ENCODE measurements at regions not wholly inside any gene's neighbourhood (a gene's known extent, or its start where the extent isn't known, plus 50 kb on each side); places are given as distances from the start of the nearest gene placed in this dataset.

DNA sequence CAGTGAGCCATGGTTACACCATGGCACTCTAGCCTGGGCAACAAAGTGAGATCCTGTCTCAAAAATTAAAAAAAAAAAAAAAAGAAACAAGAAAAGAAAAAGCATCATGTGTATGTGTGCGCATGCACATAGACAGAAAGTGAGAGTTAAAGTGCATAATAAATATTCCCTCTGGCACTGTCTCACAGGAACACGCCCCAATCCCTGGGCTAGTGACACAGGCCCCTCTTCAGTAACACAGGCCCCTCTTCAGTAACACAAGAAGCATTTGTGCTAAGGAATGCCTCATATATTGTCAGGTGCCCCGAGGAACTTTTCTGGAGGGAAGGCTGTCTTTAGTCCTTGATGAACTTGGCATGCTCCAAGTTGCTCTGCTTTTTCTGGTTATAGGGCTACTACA, 57.5 kb downstream of the RPL27A start:
- no peak for DNase-seq (ENCODE audit: low read depth)

DNA sequence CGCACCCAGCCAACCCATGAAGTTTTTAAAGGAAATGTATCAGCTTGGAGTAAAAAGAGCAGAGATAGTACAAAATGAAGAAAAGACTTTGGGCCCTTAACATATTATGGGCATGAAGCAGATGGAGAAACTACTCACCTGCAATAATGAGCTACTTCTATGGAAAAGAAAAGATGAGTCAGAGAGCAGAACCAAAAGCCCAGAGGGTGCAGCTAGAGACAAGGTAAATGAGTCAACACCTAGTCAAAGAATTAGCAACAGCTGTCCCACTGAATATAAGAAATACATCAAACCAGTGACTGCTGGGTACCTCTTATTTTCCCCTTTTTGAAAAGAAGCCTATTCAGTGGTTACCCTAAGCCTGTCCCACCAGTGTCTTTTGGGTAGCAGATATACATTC, 61.8 kb downstream of the RPL27A start:
- DNase-seq (ENCODE audit: low read depth) = no peak

DNA sequence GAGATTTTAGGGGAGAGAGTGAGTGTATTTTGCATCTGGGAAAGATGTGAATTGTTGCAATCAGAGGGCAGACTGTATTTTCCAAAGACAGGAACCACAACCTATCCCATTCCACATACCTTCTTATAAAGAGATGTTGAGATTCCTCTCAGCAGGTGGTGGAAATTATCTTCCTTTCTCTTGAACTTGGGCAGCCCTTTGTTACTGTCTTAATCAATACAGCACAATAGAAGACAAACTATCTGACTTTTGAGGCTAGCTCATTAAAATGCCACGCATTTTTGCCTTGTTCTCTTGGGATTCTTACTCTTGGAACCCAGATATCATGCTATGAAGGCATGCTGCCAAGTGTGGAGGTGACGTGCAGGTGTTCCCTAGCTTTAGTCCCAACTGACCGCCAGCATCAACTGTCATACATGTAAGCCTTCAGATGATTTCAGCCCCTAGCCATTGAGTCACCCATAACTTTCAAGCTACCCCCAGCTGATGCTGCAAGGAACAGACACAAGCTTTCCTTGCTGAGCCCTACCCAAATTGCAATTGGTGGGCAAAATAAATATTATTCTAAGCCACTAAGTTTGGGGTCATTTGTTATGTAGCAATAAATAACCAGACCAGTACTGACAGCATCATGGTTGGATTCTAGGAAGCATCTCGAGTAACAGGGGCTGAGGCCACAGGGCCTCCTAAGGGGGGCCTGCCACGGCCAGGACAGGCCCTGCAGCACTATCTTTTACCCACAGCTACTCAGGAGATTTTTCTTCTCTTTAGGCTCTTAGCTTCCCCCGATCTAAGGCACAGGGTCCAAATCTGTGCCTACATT, 63.0 kb downstream of the RPL27A start:
- DNase-seq (ENCODE audit: low read depth) = no peak

DNA sequence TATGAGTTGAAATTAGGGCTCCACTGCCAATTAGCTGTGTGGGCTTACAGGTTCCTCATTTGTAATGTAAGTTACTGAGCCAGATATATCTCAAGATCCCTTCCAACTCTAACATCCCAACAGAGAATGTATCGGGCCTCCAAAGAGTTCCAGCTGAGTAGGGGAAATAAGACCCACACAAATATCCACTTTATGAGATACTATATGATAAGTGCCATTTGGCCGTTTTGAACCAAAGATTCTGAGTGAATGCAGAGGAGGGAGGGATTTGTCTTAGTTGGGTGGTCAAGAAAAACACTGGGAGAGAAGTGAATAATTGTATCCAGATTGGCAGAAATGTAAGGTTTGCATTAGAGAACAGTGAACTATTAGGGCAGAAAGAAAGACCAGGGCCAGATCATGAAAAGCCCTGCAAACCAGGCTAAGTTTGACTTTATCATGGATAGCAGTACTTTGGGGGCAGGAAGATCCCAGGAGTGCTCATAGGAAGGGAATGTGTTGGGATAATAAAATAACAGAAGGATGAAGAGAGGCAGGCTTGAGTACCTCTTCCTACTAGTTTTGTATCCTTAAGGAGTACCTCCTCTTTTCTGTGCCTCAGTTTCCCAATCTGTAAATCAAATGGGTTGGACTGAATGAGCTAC, 63.9 kb downstream of the RPL27A start:
- DNase-seq (ENCODE audit: low read depth) = no peak

DNA sequence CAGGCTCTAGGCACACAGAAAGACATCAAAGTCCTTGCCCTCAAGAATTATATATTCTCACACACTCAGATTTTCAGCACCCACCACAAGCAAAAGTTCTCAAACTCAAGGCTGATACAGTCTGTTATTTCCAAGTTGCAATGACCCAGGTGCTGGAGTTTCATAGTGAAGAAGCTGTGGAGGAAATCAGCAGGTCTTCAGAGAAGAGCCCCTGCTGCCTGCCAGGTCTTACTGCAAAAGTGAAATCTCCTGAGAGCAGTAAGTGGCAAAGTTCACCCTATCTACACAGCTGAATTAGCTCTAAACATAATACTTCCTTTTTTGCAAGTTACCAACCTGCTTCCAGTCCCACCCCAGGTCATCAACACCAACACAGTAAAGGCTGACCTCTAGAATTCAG, 64.6 kb downstream of the RPL27A start:
- no peak for DNase-seq (ENCODE audit: low read depth)

GRCh38 chr11:8748317-8748716, 65.7 kb downstream of the RPL27A start:
- no peak for DNase-seq (ENCODE audit: low read depth)

DNA sequence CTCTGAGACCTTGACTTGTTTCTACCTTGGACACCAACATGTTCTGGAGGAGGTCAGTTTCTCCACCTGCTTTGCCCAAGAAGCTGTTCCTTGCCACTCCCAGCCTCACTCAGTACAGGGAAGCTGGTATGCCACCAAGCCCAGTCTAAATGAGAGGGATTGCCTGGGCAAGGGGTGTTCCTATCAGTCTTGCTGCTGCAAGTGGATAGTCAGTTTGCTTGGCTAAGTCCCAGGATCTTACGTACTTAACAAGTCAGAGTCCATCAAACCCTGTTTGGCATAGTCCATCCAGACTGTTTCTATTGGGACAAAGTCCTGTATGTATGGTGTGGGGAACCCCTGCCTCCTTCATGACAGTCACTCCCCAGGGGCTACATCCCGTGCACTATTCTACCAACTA, 66.6 kb downstream of the RPL27A start:
- no peak for DNase-seq (ENCODE audit: low read depth)

- DNase-seq (ENCODE audit: low read depth) = no peak
Measured at GRCh38 chr11:8754241-8754640, 71.6 kb downstream of the RPL27A start.

DNA sequence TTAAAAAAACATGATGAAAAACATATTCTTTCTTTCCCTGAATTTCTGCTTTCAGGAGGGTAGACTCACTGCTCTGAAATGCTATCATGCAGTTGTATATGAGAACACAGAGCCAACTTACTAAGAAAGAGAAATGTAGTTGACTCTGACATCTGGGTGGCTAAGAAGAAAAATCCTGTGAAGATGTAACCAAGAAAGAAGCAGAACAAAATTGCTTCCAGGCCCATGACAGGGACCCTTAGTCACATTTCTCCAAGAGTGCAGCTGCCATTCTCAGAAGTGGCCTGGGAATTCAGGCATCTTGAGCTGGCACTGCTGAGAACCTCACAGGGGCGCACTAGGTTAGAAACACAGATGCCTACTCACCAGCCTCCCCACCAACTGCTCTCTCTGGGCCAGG, 73.6 kb downstream of the RPL27A start:
- DNase-seq (ENCODE audit: low read depth) = no peak

DNA sequence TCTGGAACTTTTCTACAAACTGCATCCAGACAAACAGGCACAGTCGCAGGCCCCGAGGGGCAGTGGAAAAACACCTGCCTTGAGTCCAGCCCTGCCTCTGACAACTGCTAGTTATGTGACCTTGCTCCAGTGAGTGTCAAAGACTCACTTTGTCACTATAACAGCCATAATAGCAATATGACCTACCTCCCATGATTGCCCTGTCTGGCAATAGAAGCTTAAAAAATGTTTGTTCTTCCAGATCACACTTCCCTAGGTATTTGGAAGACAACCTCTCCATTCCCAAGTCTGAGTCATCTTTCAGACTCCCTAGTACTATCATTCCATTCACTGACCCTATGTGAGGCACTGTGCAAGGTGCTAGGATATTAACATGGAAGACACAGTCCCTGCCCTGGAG, 74.5 kb downstream of the RPL27A start:
- no peak for DNase-seq (ENCODE audit: low read depth)

DNA sequence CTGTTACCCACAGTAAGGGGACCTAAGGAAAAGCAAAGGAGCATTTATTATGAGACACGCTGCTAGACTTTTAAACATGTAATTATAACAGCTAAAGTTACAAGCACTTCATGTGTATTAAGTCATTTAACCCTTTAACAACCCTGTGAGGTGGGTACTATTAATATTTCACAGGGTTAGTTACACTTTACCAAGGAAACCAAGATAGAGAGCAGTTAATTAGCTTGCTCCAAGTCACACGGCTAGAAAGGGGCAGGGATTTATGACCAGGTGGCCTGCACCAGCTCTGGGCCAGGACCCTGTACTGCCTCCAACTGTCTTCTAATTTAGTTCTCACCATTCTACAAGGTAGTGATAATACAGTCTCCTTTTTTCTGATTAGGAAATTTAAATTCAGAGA, 74.9 kb downstream of the RPL27A start:
- DNase-seq (ENCODE audit: low read depth) = no peak

DNA sequence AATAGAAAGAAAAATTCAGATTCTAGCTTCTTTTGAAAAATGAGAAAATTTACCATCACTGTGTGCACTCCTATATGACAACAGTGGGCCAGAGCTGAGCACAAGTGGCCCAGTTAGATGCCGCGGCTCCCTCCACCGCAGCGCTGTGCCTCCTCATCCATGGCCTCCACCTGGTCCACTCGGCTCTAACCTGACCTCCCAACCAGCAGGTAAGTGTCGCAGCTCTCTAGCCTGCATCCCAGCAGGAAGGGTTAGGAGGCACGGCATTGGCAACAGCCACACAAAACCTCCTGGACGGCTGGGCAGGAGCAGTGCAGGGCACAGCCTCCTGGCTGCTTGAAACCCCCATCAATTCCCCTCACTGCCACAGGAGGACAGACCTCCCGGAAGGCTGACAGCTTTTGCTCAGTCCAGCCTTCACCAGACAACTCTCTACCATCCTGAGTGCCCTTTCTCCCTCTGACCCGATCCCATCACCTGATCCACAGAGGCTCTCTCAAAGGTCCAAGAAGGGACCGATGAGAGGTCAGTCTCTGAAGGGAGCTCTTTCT, 76.1 kb downstream of the RPL27A start:
- no peak for DNase-seq (ENCODE audit: low read depth)

DNA sequence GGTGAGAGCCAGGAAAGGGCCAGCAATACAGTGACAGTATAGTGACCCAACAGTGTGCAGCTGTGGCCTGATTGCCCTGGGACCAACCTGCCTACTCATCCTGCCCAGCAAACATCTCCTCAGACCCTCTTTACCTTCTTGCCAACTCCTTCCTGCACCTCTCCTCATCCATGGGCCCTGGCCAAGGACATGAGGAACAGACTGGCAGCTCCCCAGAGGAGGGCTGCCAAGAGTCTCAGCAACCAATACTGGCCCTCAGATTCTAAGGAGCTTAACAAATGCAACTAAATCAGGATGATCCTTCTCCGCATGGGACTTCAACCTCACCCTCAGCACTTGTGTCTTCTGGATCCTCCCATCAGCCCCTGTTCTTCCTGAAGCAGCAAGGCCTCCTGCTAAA, 77.0 kb downstream of the RPL27A start:
- no peak for DNase-seq (ENCODE audit: low read depth)

DNA sequence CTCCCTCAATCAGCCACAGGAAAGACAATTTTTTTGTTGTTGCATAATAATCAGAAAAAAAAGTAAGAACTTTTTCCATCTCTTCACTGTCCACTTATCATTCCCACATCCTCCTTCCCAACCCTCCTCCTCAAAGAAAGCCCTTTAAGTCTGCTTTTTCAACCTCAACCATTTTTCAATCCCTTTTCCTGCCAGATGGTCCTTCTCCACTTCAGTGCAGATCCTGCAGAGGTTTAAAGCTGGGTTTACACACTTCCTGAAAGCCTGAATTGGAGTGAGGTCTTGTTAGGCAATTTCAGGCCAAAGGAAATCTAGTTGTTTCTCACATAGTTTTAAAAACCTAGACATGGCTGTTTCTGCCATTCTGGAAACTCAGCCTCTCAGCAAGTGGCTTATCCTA, 78.3 kb downstream of the RPL27A start:
- no peak for DNase-seq (ENCODE audit: low read depth)

GRCh38 chr11:8763070-8763685, 80.6 kb downstream of the RPL27A start:
- DNase-seq (ENCODE audit: low read depth) = no peak

DNA sequence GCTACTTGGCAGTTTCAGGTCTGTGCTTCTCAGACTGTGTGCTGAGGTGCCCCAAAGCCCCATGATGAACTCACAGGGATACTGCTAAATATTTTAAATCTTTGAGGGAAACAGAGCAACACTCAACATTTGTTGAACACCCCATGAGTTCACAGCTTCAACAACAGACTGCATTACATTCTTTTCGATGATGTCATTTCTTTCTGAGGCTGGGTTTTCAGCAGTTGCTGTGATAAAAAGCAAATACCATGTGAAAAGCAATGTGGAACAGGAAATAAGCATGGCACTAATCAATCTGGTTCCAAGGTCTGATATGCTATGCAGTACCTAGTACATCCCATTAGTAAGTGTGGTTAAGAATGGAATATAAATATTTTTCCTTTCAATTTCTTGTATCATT, 82.7 kb downstream of the RPL27A start:
- no peak for DNase-seq (ENCODE audit: low read depth)

DNA sequence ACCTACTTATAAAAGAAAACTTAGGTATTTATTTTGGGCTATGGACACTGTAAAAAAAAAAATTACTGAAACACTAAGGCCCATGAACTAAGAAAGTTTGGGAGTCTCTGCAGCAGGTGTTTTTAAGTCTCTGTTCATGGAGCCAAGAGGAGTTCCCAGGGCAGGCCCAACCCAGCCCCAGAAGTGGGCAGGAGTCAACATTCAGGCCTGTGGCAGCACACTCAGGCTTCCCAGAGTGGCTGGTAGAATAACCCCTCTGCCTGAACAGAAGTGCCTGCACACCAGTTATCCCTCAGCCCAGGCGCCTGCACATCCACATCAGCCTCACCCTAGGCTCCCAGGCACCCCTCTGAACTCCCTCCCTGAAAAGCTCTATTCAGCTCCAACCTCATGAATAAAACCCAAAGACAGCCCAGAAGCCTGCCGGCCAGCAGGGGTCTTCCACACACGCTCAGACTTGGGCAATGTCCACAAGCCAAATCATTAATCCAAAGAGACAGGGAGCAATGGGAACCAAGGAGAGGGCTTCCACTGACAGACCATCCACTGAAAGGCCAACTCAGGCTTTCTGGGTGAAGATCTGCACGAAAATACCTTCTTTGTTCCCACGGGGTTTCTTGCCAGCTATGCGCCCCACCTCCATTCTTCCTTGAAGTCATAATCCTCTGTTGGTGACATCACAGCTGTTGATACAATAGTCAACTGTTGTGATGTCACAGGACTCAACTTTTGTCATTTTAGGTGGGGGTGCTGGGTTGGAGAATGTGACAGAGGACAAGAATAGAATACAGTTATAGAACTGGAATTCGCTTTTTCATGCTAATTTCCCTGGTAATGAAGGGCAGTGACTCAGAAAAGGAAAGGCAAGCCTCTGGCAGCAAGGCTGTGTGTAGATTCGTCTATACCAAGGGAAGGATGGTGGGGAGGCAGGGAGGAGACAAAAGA, 83.7 kb downstream of the RPL27A start:
- no peak for DNase-seq (ENCODE audit: low read depth)

DNA sequence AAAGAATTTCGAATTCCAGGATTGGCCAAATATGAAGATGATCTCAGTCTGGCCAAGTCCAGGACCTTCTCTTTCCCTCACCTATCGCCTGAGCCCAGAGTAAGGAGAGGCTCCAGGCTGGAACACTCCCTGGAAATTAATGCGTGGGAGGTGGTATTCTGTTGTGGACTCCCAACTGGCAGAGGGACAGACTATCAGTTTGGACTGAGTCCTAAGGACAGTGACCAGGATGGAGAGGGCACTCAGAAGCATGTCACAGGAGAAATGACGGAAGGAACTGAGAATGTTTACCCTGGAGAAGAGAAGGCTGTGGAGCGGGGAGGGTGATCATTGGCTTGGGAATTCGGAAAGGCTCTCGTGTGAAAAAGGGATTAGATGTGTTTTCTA, 84.4 kb downstream of the RPL27A start:
- DNase-seq (ENCODE audit: low read depth) = no peak

DNA sequence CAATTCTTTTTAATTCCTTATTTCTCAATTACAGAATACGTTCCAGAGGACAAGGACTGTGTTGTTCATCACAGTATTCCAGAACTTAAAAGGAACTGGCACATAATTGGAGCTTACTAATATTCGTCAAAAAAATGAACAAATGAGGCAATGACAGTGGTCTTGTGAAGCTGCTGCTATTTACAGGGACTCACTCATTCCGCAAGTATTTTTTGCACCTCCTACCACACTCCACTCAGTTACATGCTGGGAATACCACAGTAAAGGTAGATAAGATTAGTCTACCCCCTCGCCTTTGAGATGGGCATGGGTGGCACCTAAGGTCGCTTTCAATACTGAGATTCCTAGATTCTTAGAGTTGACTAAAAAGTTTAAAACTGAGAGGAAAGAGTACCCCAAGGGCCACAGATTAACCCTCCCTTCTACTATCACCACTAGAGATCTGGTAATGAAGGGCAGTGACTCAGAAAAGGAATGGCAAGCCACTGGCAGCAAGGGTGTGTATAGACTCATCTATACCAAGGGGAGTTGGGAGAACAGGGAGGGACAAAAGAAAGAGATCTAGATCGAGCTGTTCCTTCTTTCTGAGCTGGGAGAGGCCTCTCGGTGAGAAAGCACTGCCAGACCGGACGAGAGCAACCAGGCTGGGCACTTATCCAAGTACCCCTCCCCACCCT, 85.0 kb downstream of the RPL27A start:
- DNase-seq (ENCODE audit: low read depth) = no peak

DNA sequence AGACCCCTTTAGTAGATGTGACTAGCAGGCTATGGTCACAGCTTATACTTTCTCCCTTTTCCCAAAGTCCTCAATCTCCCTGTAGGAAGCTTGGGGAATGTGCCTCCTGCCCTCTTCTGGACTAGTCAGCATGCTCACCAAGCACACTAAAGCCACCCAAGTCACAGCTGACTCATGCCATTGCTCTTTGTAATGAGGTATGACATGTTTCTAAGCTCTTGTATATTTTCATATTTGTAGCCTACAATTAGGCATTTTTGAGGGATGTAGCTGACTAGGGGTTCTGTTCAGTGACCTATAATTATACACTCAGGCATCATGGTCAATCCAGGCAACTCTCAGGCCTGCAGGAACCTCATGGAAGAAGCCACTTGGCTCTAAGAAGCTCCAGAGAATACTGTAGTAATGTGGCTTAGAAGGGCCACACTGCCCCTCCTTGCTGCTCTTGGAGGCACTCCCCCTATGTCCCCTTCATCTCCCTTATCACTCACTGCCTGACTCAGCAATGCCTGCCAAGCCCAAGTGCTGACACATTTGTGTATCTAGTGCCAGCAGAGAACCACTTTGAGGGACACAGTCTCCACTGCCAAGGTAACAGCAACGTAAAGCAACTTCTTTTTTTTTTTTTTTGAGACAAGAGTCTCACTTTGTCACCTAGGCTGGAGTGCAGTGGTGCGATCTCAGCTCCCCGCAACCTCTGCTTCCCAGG, 86.2 kb downstream of the RPL27A start:
- DNase-seq (ENCODE audit: low read depth) = peak; percentile 66
